H9 (cell line): ENCODE measurements at regions not wholly inside any gene's neighbourhood (a gene's known extent, or its start where the extent isn't known, plus 50 kb on each side); places are given as distances from the start of the nearest gene placed in this dataset.

ENCODE experiments used
- DNase-seq: peaks from one replicate; pipeline ENCODE4 v3.0.0-alpha.2; 2017
- H2AFZ ChIP-seq: one replicate; pipeline ENCODE4 v1.6.1; 2013; ENCODE audit warnings: mild to moderate bottlenecking, low read length, control low read depth, moderate library complexity
- H2AK5ac ChIP-seq: 2 replicates; pipeline ENCODE4 v1.6.1; 2013; ENCODE audit warnings: low read length, control low read depth, mixed read lengths; ENCODE audit not compliant: insufficient read length
- H2BK120ac ChIP-seq: one replicate; pipeline ENCODE4 v1.6.1; 2013; ENCODE audit warnings: low read depth, mild to moderate bottlenecking, low read length, control low read depth, inconsistent platforms; ENCODE audit not compliant: poor library complexity, severe bottlenecking
- H2BK12ac ChIP-seq: 2 replicates; pipeline ENCODE4 v1.6.1; 2013; ENCODE audit warnings: low read length, control low read depth, mixed read lengths, low read depth; ENCODE audit not compliant: insufficient read length
- H2BK15ac ChIP-seq: 2 replicates; pipeline ENCODE4 v1.6.1; 2013; ENCODE audit warnings: low read depth, low read length, control low read depth
- H2BK20ac ChIP-seq: one replicate; pipeline ENCODE4 v1.6.1; 2013; ENCODE audit warnings: low read depth, mild to moderate bottlenecking, low read length, control low read depth, inconsistent platforms; ENCODE audit not compliant: poor library complexity, severe bottlenecking
- H2BK5ac ChIP-seq: 2 replicates; pipeline ENCODE4 v1.6.1; 2013; ENCODE audit warnings: low read length, control low read depth, mixed read lengths; ENCODE audit not compliant: insufficient read length
- H3K14ac ChIP-seq: 2 replicates; pipeline ENCODE4 v1.6.1; 2013; ENCODE audit warnings: low read length, control low read depth; ENCODE audit not compliant: insufficient read depth
- H3K18ac ChIP-seq: 2 replicates; pipeline ENCODE4 v1.6.1; 2013; ENCODE audit warnings: low read depth, mild to moderate bottlenecking, mixed read lengths, low read length, control low read depth; ENCODE audit not compliant: insufficient read length
- H3K23ac ChIP-seq: 2 replicates; pipeline ENCODE4 v1.6.1; 2013; ENCODE audit warnings: low read length, control low read depth, mixed read lengths, low read depth; ENCODE audit not compliant: insufficient read length
- H3K23me2 ChIP-seq: 2 replicates; pipeline ENCODE4 v1.6.1; 2013; ENCODE audit warnings: low read depth, mild to moderate bottlenecking, mixed read lengths, low read length, control low read depth; ENCODE audit not compliant: insufficient read length, poor library complexity, severe bottlenecking
- H3K27ac ChIP-seq: 2 replicates; pipeline ENCODE4 v1.5.1; 2013; ENCODE audit warnings: low read length, control low read depth, mixed read lengths, low read depth; ENCODE audit not compliant: insufficient read length
- H3K27me3 ChIP-seq: 2 replicates; pipeline ENCODE4 v1.6.1; 2013; ENCODE audit warnings: low read length, control low read depth, inconsistent platforms; ENCODE audit not compliant: insufficient read depth
- H3K4ac ChIP-seq: 2 replicates; pipeline ENCODE4 v1.6.1; 2013; ENCODE audit warnings: low read depth, mild to moderate bottlenecking, control low read depth, inconsistent platforms, low read length, moderate library complexity
- H3K4me1 ChIP-seq: 2 replicates; pipeline ENCODE4 v1.6.1; 2013; ENCODE audit warnings: low read length, control low read depth, inconsistent platforms; ENCODE audit not compliant: insufficient read depth
- H3K4me2 ChIP-seq: 2 replicates; pipeline ENCODE4 v1.6.1; 2013; ENCODE audit warnings: low read length, control low read depth, mixed read lengths; ENCODE audit not compliant: insufficient read length, insufficient read depth
- H3K56ac ChIP-seq: 2 replicates; pipeline ENCODE4 v1.6.1; 2013; ENCODE audit warnings: low read depth, mild to moderate bottlenecking, mixed read lengths, low read length, control low read depth; ENCODE audit not compliant: insufficient read length
- H3K79me1 ChIP-seq: 2 replicates; pipeline ENCODE4 v1.6.1; 2013; ENCODE audit warnings: low read depth, mild to moderate bottlenecking, moderate library complexity, low read length, control low read depth, inconsistent platforms; ENCODE audit not compliant: insufficient read depth, poor library complexity, severe bottlenecking
- H3K79me2 ChIP-seq: 2 replicates; pipeline ENCODE4 v1.6.1; 2013; ENCODE audit warnings: low read length, control low read depth, inconsistent platforms; ENCODE audit not compliant: insufficient read depth
- H3K9ac ChIP-seq: 2 replicates; pipeline ENCODE4 v1.6.1; 2013; ENCODE audit warnings: low read length, control low read depth, mixed read lengths; ENCODE audit not compliant: insufficient read length; ENCODE audit errors: extremely low read depth
- H3K9me3 ChIP-seq: one replicate; pipeline ENCODE4 v1.6.1; 2013; ENCODE audit warnings: low read depth, low read length, inconsistent platforms; ENCODE audit not compliant: control insufficient read depth
- H3T11ph ChIP-seq: one replicate; pipeline ENCODE4 v1.6.1; 2013; ENCODE audit warnings: mild to moderate bottlenecking, low read length, control low read depth, inconsistent platforms
- H4K20me1 ChIP-seq: one replicate; pipeline ENCODE4 v1.6.1; 2013; ENCODE audit not compliant: control insufficient read depth, insufficient read length, insufficient read depth
- H4K5ac ChIP-seq: 2 replicates; pipeline ENCODE4 v1.6.1; 2013; ENCODE audit warnings: low read depth, mild to moderate bottlenecking, mixed read lengths, low read length, control low read depth; ENCODE audit not compliant: insufficient read length
- H4K8ac ChIP-seq: replicated peaks from 2 replicates; pipeline ENCODE4 v1.6.1; 2013; ENCODE audit warnings: low read length, control low read depth, mixed read lengths, low read depth; ENCODE audit not compliant: insufficient read length
- H4K91ac ChIP-seq: 2 replicates; pipeline ENCODE4 v1.6.1; 2013; ENCODE audit warnings: low read depth, mild to moderate bottlenecking, moderate library complexity, mixed read lengths, low read length, control low read depth; ENCODE audit not compliant: insufficient read length
- H3K27ac Mint-ChIP-seq, 3 experiments: 2 replicates in 2 of 3; 3 replicates in 1 of 3; pipeline ENCODE4 v1.8.0; 2020 to 2021; ENCODE audit warnings: mixed read lengths in 3 of 3, mild to moderate bottlenecking in 1 of 3, moderate library complexity in 1 of 3
- H3K27me3 Mint-ChIP-seq: 2 replicates; pipeline ENCODE4 v1.8.0; 2021; ENCODE audit warnings: low read depth, mild to moderate bottlenecking, moderate library complexity, mixed read lengths
- H3K36me3 Mint-ChIP-seq, 3 experiments: 2 replicates in 2 of 3; 3 replicates in 1 of 3; pipeline ENCODE4 v1.8.0; 2020 to 2021; ENCODE audit warnings: low read depth in 3 of 3, mixed read lengths in 3 of 3; ENCODE audit not compliant: insufficient read depth in 1 of 3
- H3K4me1 Mint-ChIP-seq, 2 experiments: 2 replicates each; pipeline ENCODE4 v1.8.0; 2020; ENCODE audit warnings: mixed read lengths in 2 of 2
- H3K4me3 Mint-ChIP-seq, 2 experiments: 2 replicates in 1 of 2; 3 replicates in 1 of 2; pipeline ENCODE4 v1.8.0; 2020 to 2021; ENCODE audit warnings: mild to moderate bottlenecking in 2 of 2, mixed read lengths in 2 of 2, moderate library complexity in 1 of 2
- H3K9me3 Mint-ChIP-seq, 2 experiments: 2 replicates in 1 of 2; 3 replicates in 1 of 2; pipeline ENCODE4 v1.8.0; 2020; ENCODE audit warnings: mild to moderate bottlenecking in 2 of 2, mixed read lengths in 2 of 2, moderate library complexity in 1 of 2
- WGBS: extraction: QIAGEN DNeasy Blood & Tissue Kit; methylation state at CpG from one replicate; pipeline ENCODE4 v1.1.7; 2013; ENCODE audit warnings: missing lambda C conversion rate, low lambda C conversion rate, mixed read lengths; ENCODE audit not compliant: insufficient read length; ENCODE audit errors: extremely low coverage; 5-methylcytosine and 5-hydroxymethylcytosine counted together
- TF ChIP-seq, protein P1 (sequence below): fragments of 200-600 bp; sonication (generic); conservative IDR thresholded peaks from 3 replicates; pipeline ENCODE4 v1.8.0; 2021; ENCODE audit warnings: antibody characterized with exemption, mild to moderate bottlenecking

DNA sequence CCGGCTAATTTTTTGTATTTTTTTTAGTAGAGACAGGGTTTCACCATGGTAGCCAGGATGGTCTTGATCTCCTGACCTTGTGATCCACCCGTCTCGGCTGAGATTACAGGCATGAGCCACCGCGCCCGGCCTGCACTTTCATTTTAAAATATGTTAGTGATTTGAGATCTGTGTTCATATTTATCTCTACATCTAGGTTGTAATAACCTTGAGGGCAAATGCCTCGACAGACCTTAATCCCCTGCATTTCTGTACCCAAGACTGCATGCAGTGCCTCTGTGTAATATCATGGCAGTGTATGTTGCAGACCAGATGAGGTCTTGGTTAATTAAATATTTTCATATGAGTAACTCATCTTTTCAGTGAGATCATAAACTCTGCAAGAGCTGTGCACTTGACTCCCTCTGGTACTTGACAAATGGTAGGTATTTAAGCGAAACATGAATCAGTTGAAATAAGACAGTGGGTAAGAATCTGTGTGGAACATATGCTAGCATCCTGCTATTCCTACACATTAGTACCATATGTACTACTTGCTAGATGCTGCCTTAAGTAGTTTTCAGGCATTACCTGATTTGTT lies 673.9 kb upstream of the ANKRD30A start:
- WGBS, result no CpG with 5 or more reads among the region's 8 CpGs
- H4K91ac ChIP-seq, result no peak overlapping the region

More for the DNA sequence above, 673.9 kb upstream of the ANKRD30A start:
- H3K27ac ChIP-seq, result no peak overlapping the region
- TF ChIP-seq, protein P1, sequence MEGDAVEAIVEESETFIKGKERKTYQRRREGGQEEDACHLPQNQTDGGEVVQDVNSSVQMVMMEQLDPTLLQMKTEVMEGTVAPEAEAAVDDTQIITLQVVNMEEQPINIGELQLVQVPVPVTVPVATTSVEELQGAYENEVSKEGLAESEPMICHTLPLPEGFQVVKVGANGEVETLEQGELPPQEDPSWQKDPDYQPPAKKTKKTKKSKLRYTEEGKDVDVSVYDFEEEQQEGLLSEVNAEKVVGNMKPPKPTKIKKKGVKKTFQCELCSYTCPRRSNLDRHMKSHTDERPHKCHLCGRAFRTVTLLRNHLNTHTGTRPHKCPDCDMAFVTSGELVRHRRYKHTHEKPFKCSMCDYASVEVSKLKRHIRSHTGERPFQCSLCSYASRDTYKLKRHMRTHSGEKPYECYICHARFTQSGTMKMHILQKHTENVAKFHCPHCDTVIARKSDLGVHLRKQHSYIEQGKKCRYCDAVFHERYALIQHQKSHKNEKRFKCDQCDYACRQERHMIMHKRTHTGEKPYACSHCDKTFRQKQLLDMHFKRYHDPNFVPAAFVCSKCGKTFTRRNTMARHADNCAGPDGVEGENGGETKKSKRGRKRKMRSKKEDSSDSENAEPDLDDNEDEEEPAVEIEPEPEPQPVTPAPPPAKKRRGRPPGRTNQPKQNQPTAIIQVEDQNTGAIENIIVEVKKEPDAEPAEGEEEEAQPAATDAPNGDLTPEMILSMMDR, result no peak
- H3K56ac ChIP-seq, result no peak overlapping the region
- no peak overlapping the region for H3K9ac ChIP-seq
- no peaks in the 10 kb centered on the region for H4K20me1 ChIP-seq
- peaks cover 2% of the 10 kb centered on the region; the same call in 1 of the 2 replicates for H3K4me1 ChIP-seq
- H3K4ac ChIP-seq, result no peak overlapping the region
- peaks cover 8 to 16% of the 10 kb centered on the region in 2 experiments; a peak in 4 of 5 replicates for H3K9me3 Mint-ChIP-seq
- no peak overlapping the region for H2BK20ac ChIP-seq
- no peaks in the 10 kb centered on the region for H3K9me3 ChIP-seq
- H3K4me2 ChIP-seq, result no peak overlapping the region
- H2BK15ac ChIP-seq, result no peak overlapping the region
- peaks cover 6 to 18% (median 9%) of the 10 kb centered on the region in 3 experiments for H3K36me3 Mint-ChIP-seq
- H3K27me3 Mint-ChIP-seq, result peaks cover 2% of the 10 kb centered on the region; the same call in 1 of the 2 replicates
- no peak overlapping the region for H2BK120ac ChIP-seq
- no peak overlapping the region for H2BK5ac ChIP-seq
- no peak overlapping the region for H3K14ac ChIP-seq
- peaks cover 26 to 27% of the 10 kb centered on the region in 2 experiments for H3K4me1 Mint-ChIP-seq
- no peaks in the 10 kb centered on the region for H3K79me1 ChIP-seq
- no peak overlapping the region for H2AFZ ChIP-seq
- H3K27me3 ChIP-seq, result no peaks in the 10 kb centered on the region
- no peaks in the 10 kb centered on the region for H3K23me2 ChIP-seq
- no peak overlapping the region for H2AK5ac ChIP-seq
- no peaks in the 10 kb centered on the region for H3K79me2 ChIP-seq
- no peak overlapping the region for H4K5ac ChIP-seq
- DNase-seq, result no peak
- no peak overlapping the region for H4K8ac ChIP-seq
- H3T11ph ChIP-seq, result no peak overlapping the region
- no peak overlapping the region for H3K18ac ChIP-seq
- no peak overlapping the region for H3K23ac ChIP-seq
- H2BK12ac ChIP-seq, result no peak overlapping the region
- H3K4me3 Mint-ChIP-seq, result no peak overlapping the region
- no peak overlapping the region for H3K27ac Mint-ChIP-seq
